Adipocyte (in vitro differentiated cells): ENCODE measurements at regions not wholly inside any gene's neighbourhood (a gene's known extent, or its start where the extent isn't known, plus 50 kb on each side); places are given as distances from the start of the nearest gene placed in this dataset.

Source experiments
- DNase-seq: peaks from one replicate; pipeline ENCODE4 v3.0.0-alpha.2; 2015; ENCODE audit warnings: low read depth
- H3K27me3 ChIP-seq: replicated peaks from 2 replicates; pipeline ENCODE4 v1.7.0; 2013; ENCODE audit warnings: mild to moderate bottlenecking, low read length, moderate library complexity; ENCODE audit not compliant: control insufficient read depth, insufficient read depth
- H3K36me3 ChIP-seq: 2 replicates; pipeline ENCODE4 v1.7.0; 2013; ENCODE audit warnings: low read length, mild to moderate bottlenecking, moderate library complexity; ENCODE audit not compliant: control insufficient read depth, insufficient read depth, severe bottlenecking
- H3K4me1 ChIP-seq: 2 replicates; pipeline ENCODE4 v1.7.0; 2013; ENCODE audit warnings: mild to moderate bottlenecking, low read length, moderate library complexity; ENCODE audit not compliant: control insufficient read depth, insufficient read depth
- H3K4me3 ChIP-seq: 2 replicates; pipeline ENCODE4 v1.7.0; 2013; ENCODE audit warnings: mild to moderate bottlenecking, low read length, moderate library complexity
- H3K9ac ChIP-seq: 2 replicates; pipeline ENCODE4 v1.7.0; 2013; ENCODE audit warnings: mild to moderate bottlenecking, low read length, moderate library complexity
- H3K9me3 ChIP-seq: 2 replicates; pipeline ENCODE4 v1.7.0; 2013; ENCODE audit warnings: mild to moderate bottlenecking, low read length, moderate library complexity; ENCODE audit not compliant: control insufficient read depth

DNA sequence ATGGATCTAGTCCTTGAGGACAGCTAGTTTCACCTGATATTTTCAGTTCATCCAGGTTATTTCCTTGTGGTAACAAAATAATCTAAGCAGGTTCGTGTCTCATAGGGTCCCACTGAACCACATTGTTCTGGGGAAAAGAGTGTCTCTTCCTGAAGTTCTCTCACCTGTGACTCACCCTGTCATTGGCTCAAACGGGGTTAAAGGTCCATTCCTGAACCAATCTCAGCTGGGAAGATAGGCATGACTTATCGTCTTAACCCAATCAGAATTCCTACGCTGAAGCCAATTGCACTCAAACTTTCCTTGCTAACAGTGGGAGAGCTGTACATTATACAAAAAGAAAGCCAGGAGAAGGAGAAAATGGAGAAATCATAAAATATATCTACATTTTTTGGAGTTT, 475.8 kb downstream of the TOX3 start:
- Histone ChIP-seq H3K4me3 (no peak overlapping the region), H3K27me3 (peaks cover 3% of the 10 kb centered on the region), H3K36me3 (no peaks in the 10 kb centered on the region), H3K4me1 (no peaks in the 10 kb centered on the region), H3K9me3 (no peaks in the 10 kb centered on the region), H3K9ac (no peak overlapping the region)
- no peak for DNase-seq

DNA sequence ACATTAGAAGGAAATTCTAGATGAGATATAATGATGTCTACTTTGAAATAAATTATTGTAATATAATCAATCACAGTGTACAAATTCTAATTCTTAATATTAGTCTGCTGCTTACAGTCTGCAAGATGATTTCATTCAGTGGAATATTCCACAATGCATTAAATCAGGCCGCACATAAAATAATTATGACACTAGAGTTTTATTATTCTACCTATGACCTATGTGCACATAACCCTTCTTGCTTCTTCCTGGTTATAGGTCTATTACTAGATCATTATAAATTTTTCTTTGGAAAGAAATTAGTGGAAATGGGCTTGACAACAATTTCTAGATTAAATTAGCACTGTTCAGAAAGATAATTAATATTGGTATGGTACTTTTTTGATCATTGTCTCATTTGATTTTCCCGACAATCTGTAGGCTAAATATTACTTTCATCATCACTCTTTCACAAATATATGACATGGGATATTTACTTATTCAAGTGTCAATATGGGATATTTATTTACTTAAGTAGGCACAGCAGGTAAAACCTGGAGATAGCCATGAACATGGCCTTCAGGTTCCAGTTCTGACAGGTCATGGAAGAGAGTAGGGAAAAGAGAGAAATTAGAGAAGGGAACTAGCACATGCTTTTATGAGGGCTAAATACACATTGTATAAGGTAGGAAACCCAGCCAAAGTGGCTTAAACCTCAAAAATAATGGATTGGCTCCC, 476.4 kb downstream of the TOX3 start:
- no peak for DNase-seq
- no peak overlapping the region for H3K4me3 ChIP-seq
- H3K9ac ChIP-seq: no peak overlapping the region
- H3K27me3 ChIP-seq: peaks cover 3% of the 10 kb centered on the region
- no peaks in the 10 kb centered on the region for H3K36me3 ChIP-seq
- no peaks in the 10 kb centered on the region for H3K9me3 ChIP-seq
- H3K4me1 ChIP-seq: no peaks in the 10 kb centered on the region

DNA sequence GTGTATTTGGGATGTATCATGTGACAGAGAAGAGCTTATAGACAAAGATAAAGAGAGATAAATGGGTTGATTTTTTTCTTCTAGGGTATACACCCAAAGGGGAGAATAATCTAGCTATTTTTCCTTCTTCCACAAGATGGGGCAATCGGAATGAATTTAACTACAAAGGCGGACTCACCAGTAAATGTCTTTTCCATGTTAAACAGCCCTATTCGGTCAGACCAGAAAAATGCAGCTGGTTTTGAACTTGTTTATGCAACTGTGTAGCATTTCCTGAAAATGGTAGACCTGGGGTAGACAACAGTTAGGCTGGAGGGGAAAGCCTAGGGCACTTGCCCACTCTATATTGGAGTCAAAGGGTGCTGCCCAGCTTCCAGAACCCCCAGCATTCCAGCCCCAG, 477.1 kb downstream of the TOX3 start:
- Histone ChIP-seq H3K27me3 (peaks cover 3% of the 10 kb centered on the region), H3K9ac (no peak overlapping the region), H3K9me3 (no peaks in the 10 kb centered on the region), H3K36me3 (no peaks in the 10 kb centered on the region), H3K4me1 (no peaks in the 10 kb centered on the region), H3K4me3 (no peak overlapping the region)
- peak; percentile 1 for DNase-seq

DNA sequence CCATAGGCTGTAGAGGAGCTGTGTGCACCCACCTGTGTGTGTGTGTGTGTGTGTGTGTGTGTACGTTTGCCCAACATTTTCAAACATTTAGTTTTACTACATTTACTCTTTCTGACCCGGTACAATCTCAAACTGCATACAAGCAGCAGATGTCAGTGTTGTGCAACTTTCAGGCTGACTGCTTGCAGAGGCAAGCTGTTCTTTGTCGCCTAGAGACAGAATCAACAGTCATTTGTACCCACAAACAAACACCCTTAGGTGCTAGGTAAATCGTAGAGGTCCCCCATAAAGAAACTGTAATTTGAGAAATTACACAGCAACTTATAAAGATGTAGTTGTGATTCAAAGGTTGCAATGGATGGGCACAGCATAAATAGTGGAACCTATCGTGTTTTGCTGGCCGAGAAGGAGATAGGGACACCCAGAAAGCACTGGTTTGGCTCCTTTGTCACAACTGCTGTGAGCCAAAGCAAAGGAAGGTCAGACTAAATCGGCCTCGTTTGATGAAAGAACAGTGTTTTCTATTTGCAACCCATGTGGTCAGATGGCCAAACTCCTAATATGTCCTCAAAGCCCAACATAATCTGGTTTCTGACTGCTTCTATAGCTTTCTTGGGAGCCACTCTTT, 478.4 kb downstream of the TOX3 start:
- H3K36me3 ChIP-seq: no peaks in the 10 kb centered on the region
- H3K4me3 ChIP-seq: no peak overlapping the region
- H3K4me1 ChIP-seq: no peaks in the 10 kb centered on the region
- no peak overlapping the region for H3K9ac ChIP-seq
- DNase-seq: peak; percentile 37
- H3K9me3 ChIP-seq: no peaks in the 10 kb centered on the region
- peaks cover 1% of the 10 kb centered on the region for H3K27me3 ChIP-seq

GRCh38 chr16:52066962-52067361, 480.0 kb downstream of the TOX3 start:
- no peak for DNase-seq
- no peak overlapping the region for H3K9ac ChIP-seq
- no peaks in the 10 kb centered on the region for H3K9me3 ChIP-seq
- no peaks in the 10 kb centered on the region for H3K36me3 ChIP-seq
- H3K27me3 ChIP-seq: no peaks in the 10 kb centered on the region
- H3K4me1 ChIP-seq: no peaks in the 10 kb centered on the region
- H3K4me3 ChIP-seq: no peak overlapping the region

- no peak for DNase-seq
- no peaks in the 10 kb centered on the region for H3K36me3 ChIP-seq
- no peaks in the 10 kb centered on the region for H3K9me3 ChIP-seq
- H3K9ac ChIP-seq: no peak overlapping the region
- H3K4me3 ChIP-seq: no peak overlapping the region
- no peaks in the 10 kb centered on the region for H3K27me3 ChIP-seq
- H3K4me1 ChIP-seq: no peaks in the 10 kb centered on the region
These were observed 490.7 kb downstream of the TOX3 start for GRCh38 chr16:52056259-52056658.

DNA sequence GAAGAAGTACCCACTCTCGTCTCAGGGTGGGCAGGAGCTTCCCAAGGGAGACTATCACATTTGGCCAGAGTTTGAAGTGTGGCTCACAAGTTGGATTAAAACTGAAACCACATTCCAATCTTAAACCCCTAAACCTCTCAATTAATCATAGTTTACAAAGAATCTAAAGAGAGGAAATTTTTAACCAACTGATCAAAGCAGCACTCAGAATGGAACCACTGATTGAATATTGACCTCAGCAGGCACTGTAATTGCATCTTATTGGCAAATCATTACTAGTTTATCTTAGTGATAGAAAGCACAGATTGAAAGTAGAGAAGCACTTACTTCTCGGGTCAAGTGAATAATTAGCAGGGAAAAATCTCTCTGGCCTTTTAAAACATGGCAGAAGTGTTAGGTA, 491.6 kb downstream of the TOX3 start:
- Histone ChIP-seq H3K27me3 (no peaks in the 10 kb centered on the region), H3K9ac (no peak overlapping the region), H3K9me3 (no peaks in the 10 kb centered on the region), H3K4me3 (no peak overlapping the region), H3K36me3 (no peaks in the 10 kb centered on the region), H3K4me1 (no peaks in the 10 kb centered on the region)
- no peak for DNase-seq

DNA sequence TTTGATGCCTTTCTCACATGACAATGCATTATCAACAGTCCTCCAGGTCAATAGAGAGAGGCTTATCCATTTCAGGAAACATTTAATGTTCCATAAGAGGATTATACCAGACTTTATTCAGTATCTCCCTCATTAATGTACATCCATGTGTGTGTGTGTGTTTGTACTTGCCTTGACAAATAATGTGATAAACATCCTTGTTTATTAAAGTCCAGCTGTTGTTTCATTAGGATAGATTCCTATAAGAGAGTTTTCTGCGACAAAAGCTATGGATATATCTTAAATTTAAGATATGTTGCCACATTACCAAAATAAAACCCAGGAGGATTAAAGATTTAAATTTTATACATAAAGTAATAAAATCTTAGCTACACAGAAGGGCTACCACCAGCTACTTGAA, 492.6 kb downstream of the TOX3 start:
- H3K27me3 ChIP-seq: no peaks in the 10 kb centered on the region
- no peak overlapping the region for H3K4me3 ChIP-seq
- H3K9me3 ChIP-seq: peaks cover 4% of the 10 kb centered on the region
- no peaks in the 10 kb centered on the region for H3K4me1 ChIP-seq
- no peak for DNase-seq
- no peak overlapping the region for H3K9ac ChIP-seq
- no peaks in the 10 kb centered on the region for H3K36me3 ChIP-seq

GRCh38 chr16:52052818-52053217, 494.1 kb downstream of the TOX3 start:
- Histone ChIP-seq H3K4me3 (no peak overlapping the region), H3K27me3 (no peaks in the 10 kb centered on the region)
- no peak for DNase-seq

GRCh38 chr16:52051414-52052172, 495.4 kb downstream of the TOX3 start:
- no peaks in the 10 kb centered on the region for H3K4me1 ChIP-seq
- no peak overlapping the region for H3K9ac ChIP-seq
- no peaks in the 10 kb centered on the region for H3K27me3 ChIP-seq
- no peaks in the 10 kb centered on the region for H3K36me3 ChIP-seq
- peaks cover 7% of the 10 kb centered on the region for H3K9me3 ChIP-seq
- no peak for DNase-seq
- H3K4me3 ChIP-seq: no peak overlapping the region

More at GRCh38 chr16:52052818-52053217, 494.1 kb downstream of the TOX3 start:
- H3K36me3 ChIP-seq: no peaks in the 10 kb centered on the region
- no peak overlapping the region for H3K9ac ChIP-seq
- peaks cover 7% of the 10 kb centered on the region for H3K9me3 ChIP-seq
- no peaks in the 10 kb centered on the region for H3K4me1 ChIP-seq

GRCh38 chr16:52050418-52050817, 496.5 kb downstream of the TOX3 start:
- Histone ChIP-seq H3K4me1 (no peaks in the 10 kb centered on the region), H3K36me3 (no peaks in the 10 kb centered on the region), H3K9me3 (peaks cover 7% of the 10 kb centered on the region), H3K27me3 (no peaks in the 10 kb centered on the region), H3K9ac (no peak overlapping the region), H3K4me3 (no peak overlapping the region)
- DNase-seq: no peak
